ENCODE measurements at regions not wholly inside any gene's neighbourhood (a gene's known extent, or its start where the extent isn't known, plus 50 kb on each side); places are given as distances from the start of the nearest gene placed in this dataset.

DNA sequence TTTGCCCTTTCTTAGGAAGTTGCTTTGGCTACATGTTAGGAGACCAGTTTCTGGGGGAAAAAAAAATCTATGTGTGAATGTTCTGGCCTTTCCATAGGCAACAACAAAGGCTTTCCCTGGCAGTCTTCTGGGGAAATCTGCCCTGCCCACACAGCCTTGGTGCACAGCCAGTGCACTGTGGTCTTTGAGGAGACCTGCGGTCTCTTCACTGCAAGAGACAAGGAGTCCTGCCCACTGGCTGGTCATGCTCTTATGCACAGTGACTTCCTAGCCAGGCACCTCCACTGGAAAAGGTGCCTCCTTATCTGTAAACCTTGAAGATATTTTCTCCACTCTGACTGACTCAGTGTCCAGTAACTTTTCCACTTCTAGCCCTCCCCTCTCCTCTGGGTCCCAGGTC lies 155.1 kb downstream of the SUCLA2 start:
- TF ChIP-seq CTCF (IDR thresholded peaks at IDR 0.05; ENCODE audit: low read depth, low read length) (no peak), POLR2A (IDR thresholded peaks at IDR 0.05; ENCODE audit: extremely low read depth, insufficient read length) (no peak), MYC (IDR thresholded peaks at IDR 0.05; ENCODE audit: low read depth, low read length) (no peak)

Measured in NB4 (cell line).